Peyer's patch (tissue), 4 donors: ENCODE measurements at regions not wholly inside any gene's neighbourhood (a gene's known extent, or its start where the extent isn't known, plus 50 kb on each side); places are given as distances from the start of the nearest gene placed in this dataset.

Source experiments
- DNase-seq, 3 donors: peaks; one replicate each; pipeline ENCODE4 v3.0.0-alpha.2; 2017 to 2019
- H3K27ac ChIP-seq, 4 donors: fragments of 200-600 bp; sonication (generic); one replicate each; pipeline ENCODE4 v1.5.1; 2016 to 2019
- H3K27me3 ChIP-seq, 2 donors: fragments of 200-600 bp; sonication (generic); one replicate each; pipeline ENCODE4 v1.5.1; 2019
- H3K36me3 ChIP-seq, 3 donors: fragments of 200-600 bp; sonication (generic); one replicate each; pipeline ENCODE4 v1.5.1; 2016 to 2019
- H3K4me1 ChIP-seq, 4 donors: fragments of 200-600 bp; sonication (generic); one replicate each; pipeline ENCODE4 v1.5.1; 2016 to 2019
- H3K4me3 ChIP-seq, 4 donors: fragments of 200-600 bp; sonication (generic); 1 replicate in 3 of 4; 2 replicates in 1 of 4; pipeline ENCODE4 v1.5.1; 2016 to 2019; ENCODE audit warnings: mild to moderate bottlenecking in 1 of 4
- H3K9me3 ChIP-seq, 4 donors: fragments of 200-600 bp; sonication (generic); one replicate each; pipeline ENCODE4 v1.5.1; 2016 to 2019; ENCODE audit warnings: mild to moderate bottlenecking in 1 of 4
- POLR2A ChIP-seq, 2 donors: fragments of 450-650 bp; IDR thresholded peaks; one replicate each; pipeline ENCODE4 v1.5.1; 2017; ENCODE audit warnings: antibody characterized with exemption in 2 of 2, mild to moderate bottlenecking in 2 of 2, moderate library complexity in 2 of 2
- TF ChIP-seq, protein P1 (sequence below), 6 experiments: fragments of 450-650 bp in 4 of 6; fragments of 200-600 bp in 2 of 6; sonication (generic) in 1 of 6; IDR thresholded peaks; one replicate each; pipeline ENCODE4 v1.5.1; 2017 to 2019; ENCODE audit warnings: antibody characterized with exemption in 6 of 6, mild to moderate bottlenecking in 3 of 6, moderate library complexity in 1 of 6

DNA sequence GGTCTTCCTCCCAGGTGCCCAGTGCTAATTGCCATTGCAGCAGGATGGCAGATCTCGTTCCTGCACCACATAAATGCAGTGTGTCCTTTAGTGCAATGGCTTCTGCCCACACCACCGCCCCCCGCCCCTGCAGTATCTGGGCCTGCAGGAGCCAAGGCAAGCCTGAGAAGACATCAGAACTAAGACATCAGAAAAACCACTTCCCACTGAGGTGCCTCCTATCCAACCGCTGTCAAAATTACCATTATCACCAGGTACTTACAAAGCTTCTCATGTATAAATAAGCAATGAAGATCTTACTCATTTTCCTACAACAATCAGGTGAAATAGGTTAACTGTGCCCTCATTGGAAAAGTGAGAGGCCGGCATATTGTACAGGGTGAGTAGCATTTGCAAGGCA, 228.8 kb downstream of the FBXO15 start:
- no peak overlapping the region for H3K27ac ChIP-seq
- TF ChIP-seq POLR2A (IDR thresholded peaks at IDR 0.05), result no peak
- TF ChIP-seq, protein P1, sequence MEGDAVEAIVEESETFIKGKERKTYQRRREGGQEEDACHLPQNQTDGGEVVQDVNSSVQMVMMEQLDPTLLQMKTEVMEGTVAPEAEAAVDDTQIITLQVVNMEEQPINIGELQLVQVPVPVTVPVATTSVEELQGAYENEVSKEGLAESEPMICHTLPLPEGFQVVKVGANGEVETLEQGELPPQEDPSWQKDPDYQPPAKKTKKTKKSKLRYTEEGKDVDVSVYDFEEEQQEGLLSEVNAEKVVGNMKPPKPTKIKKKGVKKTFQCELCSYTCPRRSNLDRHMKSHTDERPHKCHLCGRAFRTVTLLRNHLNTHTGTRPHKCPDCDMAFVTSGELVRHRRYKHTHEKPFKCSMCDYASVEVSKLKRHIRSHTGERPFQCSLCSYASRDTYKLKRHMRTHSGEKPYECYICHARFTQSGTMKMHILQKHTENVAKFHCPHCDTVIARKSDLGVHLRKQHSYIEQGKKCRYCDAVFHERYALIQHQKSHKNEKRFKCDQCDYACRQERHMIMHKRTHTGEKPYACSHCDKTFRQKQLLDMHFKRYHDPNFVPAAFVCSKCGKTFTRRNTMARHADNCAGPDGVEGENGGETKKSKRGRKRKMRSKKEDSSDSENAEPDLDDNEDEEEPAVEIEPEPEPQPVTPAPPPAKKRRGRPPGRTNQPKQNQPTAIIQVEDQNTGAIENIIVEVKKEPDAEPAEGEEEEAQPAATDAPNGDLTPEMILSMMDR (IDR thresholded peaks at IDR 0.05), result no peak
- no peak for DNase-seq
- H3K9me3 ChIP-seq, result no peaks in the 10 kb centered on the region
- H3K4me1 ChIP-seq, result no peaks in the 10 kb centered on the region
- H3K27me3 ChIP-seq, result no peaks in the 10 kb centered on the region
- H3K4me3 ChIP-seq, result no peak overlapping the region
- no peaks in the 10 kb centered on the region for H3K36me3 ChIP-seq

DNA sequence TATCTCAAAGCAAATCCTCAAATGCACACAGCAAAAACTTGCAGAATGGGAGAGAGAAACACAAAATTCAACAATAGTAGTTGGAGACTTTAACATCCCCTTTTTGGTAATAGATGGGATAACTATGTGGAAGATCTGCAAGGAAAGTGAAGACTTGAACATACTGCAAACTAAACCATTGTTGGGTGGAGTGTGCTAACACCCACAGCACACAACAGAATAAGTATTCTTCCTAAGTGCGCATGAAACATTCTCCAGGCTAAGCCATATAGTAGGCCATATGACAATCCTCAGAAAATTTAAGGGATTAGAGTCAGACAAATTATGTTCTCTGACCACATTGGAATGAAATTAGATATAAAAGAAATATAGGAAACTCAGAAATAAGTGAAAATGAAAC, 230.6 kb downstream of the FBXO15 start:
- H3K4me3 ChIP-seq, result no peak overlapping the region
- DNase-seq, result no peak
- no peaks in the 10 kb centered on the region for H3K4me1 ChIP-seq
- no peaks in the 10 kb centered on the region for H3K27me3 ChIP-seq
- H3K9me3 ChIP-seq, result no peaks in the 10 kb centered on the region
- no peaks in the 10 kb centered on the region for H3K36me3 ChIP-seq
- no peak overlapping the region for H3K27ac ChIP-seq
- TF ChIP-seq, protein P1 (IDR thresholded peaks at IDR 0.05), result no peak
- TF ChIP-seq POLR2A (IDR thresholded peaks at IDR 0.05), result no peak

DNA sequence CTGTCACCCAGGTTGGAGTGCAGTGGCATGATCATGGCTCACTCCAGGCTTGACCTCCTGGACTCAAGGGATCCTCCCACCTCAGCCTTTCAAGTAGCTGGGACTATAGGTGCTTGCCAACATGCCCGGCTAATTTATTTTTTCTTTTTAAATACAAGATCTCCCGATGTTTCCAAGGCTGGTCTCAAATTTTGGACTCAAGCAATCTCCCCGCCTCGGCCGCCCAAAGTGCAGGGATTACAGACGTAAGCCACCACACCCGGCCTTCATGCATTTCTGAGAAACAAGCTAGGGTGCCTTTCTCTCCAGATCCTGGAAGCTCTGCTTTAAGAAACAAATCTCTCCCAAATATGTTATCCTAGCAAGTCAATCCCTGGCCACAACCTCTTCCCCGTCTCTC, 234.1 kb downstream of the FBXO15 start:
- Histone ChIP-seq H3K9me3 (no peaks in the 10 kb centered on the region), H3K27me3 (no peaks in the 10 kb centered on the region), H3K4me1 (no peaks in the 10 kb centered on the region), H3K4me3 (no peak overlapping the region), H3K36me3 (no peaks in the 10 kb centered on the region), H3K27ac (no peak overlapping the region)
- TF ChIP-seq, protein P1 (IDR thresholded peaks at IDR 0.05), result no peak
- no peak for TF ChIP-seq POLR2A (IDR thresholded peaks at IDR 0.05)
- DNase-seq, result no peak

DNA sequence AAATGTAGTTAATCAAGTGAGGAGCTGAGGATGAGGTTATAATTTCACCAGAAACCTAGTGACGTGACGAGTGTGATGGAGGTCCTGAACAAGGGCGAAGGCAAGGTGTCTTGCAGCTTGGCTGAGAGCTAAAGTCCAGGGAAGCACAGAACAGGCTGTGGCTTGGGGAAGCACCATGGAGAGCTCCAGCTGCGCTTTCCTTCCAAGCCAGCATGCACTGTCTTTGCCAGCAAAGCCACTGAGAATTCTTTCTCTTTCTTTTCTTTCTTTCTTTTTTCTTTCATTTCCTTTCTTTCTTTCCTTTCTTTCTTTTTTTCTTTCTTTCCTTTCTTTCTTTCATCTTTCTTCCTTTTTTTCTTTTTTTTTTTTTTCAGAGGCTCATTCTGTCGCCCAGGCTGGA, 239.3 kb downstream of the FBXO15 start:
- Histone ChIP-seq H3K27me3 (no peaks in the 10 kb centered on the region), H3K27ac (no peak overlapping the region), H3K4me1 (no peaks in the 10 kb centered on the region), H3K9me3 (no peaks in the 10 kb centered on the region), H3K36me3 (no peaks in the 10 kb centered on the region), H3K4me3 (no peak overlapping the region)
- TF ChIP-seq, protein P1 (IDR thresholded peaks at IDR 0.05), result no peak
- no peak for TF ChIP-seq POLR2A (IDR thresholded peaks at IDR 0.05)
- DNase-seq, result no peak

DNA sequence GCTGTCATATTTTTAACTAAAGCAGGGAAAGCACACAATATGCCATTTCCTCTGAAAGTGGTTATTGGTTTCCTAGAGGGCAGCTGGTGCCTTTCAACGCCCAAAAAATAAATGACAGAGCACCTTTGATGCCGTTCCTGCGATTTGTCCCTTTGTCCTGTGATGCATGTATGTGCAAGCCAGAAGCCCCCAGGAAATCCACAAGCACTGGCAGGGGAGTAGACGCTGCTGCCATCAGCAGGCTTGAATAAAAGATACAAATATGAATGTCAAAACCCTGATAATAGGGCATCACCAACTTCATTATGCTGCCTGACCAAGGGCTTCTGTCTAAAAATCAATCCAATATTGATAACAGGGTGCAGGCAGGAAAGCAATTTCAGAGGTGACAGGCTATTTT, 246.1 kb downstream of the FBXO15 start:
- Histone ChIP-seq H3K9me3 (no peaks in the 10 kb centered on the region), H3K27me3 (no peaks in the 10 kb centered on the region), H3K27ac (no peak overlapping the region), H3K36me3 (no peaks in the 10 kb centered on the region), H3K4me3 (no peak overlapping the region), H3K4me1 (no peaks in the 10 kb centered on the region)
- TF ChIP-seq, protein P1 (IDR thresholded peaks at IDR 0.05), result no peak
- no peak for TF ChIP-seq POLR2A (IDR thresholded peaks at IDR 0.05)
- DNase-seq, result no peak

DNA sequence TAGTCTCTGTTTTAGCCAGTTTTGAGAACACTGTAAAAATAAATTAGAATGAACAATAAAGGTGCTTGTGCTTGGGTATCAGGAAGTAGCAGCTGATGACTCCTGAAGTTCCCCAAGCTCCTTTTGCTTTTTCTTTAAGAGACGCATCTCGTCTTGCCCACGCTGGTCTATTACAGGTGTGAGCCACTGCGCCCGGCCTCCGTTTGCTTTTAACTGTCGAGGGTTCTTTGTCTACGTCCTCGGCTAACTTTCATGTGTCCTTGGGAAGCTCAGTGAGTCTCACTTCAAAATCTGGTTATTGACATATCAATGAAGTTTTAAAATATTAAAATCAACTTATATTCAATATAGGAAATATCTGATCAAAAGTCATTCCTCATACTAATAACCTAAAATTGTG, 246.5 kb downstream of the FBXO15 start:
- no peak for TF ChIP-seq POLR2A (IDR thresholded peaks at IDR 0.05)
- TF ChIP-seq, protein P1 (IDR thresholded peaks at IDR 0.05), result no peak
- no peak for DNase-seq
- Histone ChIP-seq H3K9me3 (no peaks in the 10 kb centered on the region), H3K4me1 (no peaks in the 10 kb centered on the region), H3K36me3 (no peaks in the 10 kb centered on the region), H3K27ac (no peak overlapping the region), H3K4me3 (no peak overlapping the region), H3K27me3 (no peaks in the 10 kb centered on the region)
